Caco-2 (cell line): ENCODE measurements at regions not wholly inside any gene's neighbourhood (a gene's known extent, or its start where the extent isn't known, plus 50 kb on each side); places are given as distances from the start of the nearest gene placed in this dataset.

Experiments used
- BruUV-seq: library from RNA; stranded (reverse); fragments of 400-500 nt; replicated peaks from 2 replicates; lab custom pipeline; 2021; lab: Mats Ljungman, UMichigan
- CTCF ChIA-PET: fragments of 300-600 bp; sonication (Branson Sonifier 250); formaldehyde crosslinking; loops from one replicate; lab custom pipeline; 2022; ENCODE audit warnings: antibody characterized with exemption; lab: Charles Lee
- POLR2A ChIA-PET: fragments of 300-600 bp; sonication (Branson Sonifier 250); formaldehyde crosslinking; loops from one replicate; lab custom pipeline; 2022; ENCODE audit warnings: antibody characterized with exemption; lab: Charles Lee
- DNase-seq, 2 experiments: peaks; one replicate each; pipeline versions ENCODE4 v3.0.0 to v3.0.0-alpha.2; 2020 to 2022
- H3K27me3 ChIP-seq: replicated peaks from 2 replicates; pipeline ENCODE4 v1.6.0; 2011; ENCODE audit warnings: low read length; ENCODE audit not compliant: control insufficient read depth, insufficient read depth
- H3K36me3 ChIP-seq: 2 replicates; pipeline ENCODE4 v1.5.1; 2011; ENCODE audit warnings: low read length; ENCODE audit not compliant: control insufficient read depth, insufficient read depth
- H3K4me1 ChIP-seq: fragments of 250-450 bp; sonication (Bioruptor Pico); 2 replicates; pipeline ENCODE4 v1.5.1; 2020; ENCODE audit warnings: mild to moderate bottlenecking
- H3K4me3 ChIP-seq: 2 replicates; pipeline ENCODE4 v1.5.1; 2011; ENCODE audit warnings: low read depth, mild to moderate bottlenecking, control low read depth, low read length
- H3K9me3 ChIP-seq: fragments of 250-450 bp; sonication (Bioruptor Pico); 2 replicates; pipeline ENCODE4 v1.5.1; 2020; ENCODE audit warnings: mild to moderate bottlenecking, moderate library complexity
- H3K27ac Mint-ChIP-seq: one replicate; pipeline ENCODE4 v1.8.0; 2022; ENCODE audit warnings: mixed read lengths; ENCODE audit not compliant: unreplicated experiment
- H3K27me3 Mint-ChIP-seq: one replicate; pipeline ENCODE4 v1.8.0; 2022; ENCODE audit warnings: mixed read lengths; ENCODE audit not compliant: insufficient read depth, unreplicated experiment
- H3K36me3 Mint-ChIP-seq: one replicate; pipeline ENCODE4 v1.8.0; 2022; ENCODE audit warnings: mild to moderate bottlenecking, mixed read lengths; ENCODE audit not compliant: insufficient read depth, unreplicated experiment
- H3K4me1 Mint-ChIP-seq: one replicate; pipeline ENCODE4 v1.8.0; 2022; ENCODE audit warnings: low read depth, mixed read lengths; ENCODE audit not compliant: unreplicated experiment
- H3K4me3 Mint-ChIP-seq: one replicate; pipeline ENCODE4 v1.8.0; 2022; ENCODE audit warnings: mild to moderate bottlenecking, moderate library complexity, mixed read lengths; ENCODE audit not compliant: unreplicated experiment
- H3K9me3 Mint-ChIP-seq: one replicate; pipeline ENCODE4 v1.8.0; 2022; ENCODE audit warnings: mixed read lengths; ENCODE audit not compliant: unreplicated experiment
- intact Hi-C: fragments of 100-400 bp; cut with micrococcal nuclease; formaldehyde crosslinking; loops from one replicate; pipeline ENCODE4 v1.10.0; 2022; ENCODE audit not compliant: unreplicated experiment
- TF ChIP-seq, protein P1 (sequence below), 2 experiments: fragments of 200-600 bp in 1 of 2; IDR thresholded peaks; 1 replicate in 1 of 2; 2 replicates in 1 of 2; pipeline versions ENCODE4 v1.5.1 to v1.8.0; 2011 to 2022; ENCODE audit warnings: antibody characterized with exemption in 1 of 2, control low read depth in 1 of 2, inconsistent platforms in 1 of 2, low read depth in 1 of 2, low read length in 1 of 2, mild to moderate bottlenecking in 1 of 2, moderate library complexity in 1 of 2; ENCODE audit not compliant: insufficient read depth in 1 of 2, severe bottlenecking in 1 of 2, unreplicated experiment in 1 of 2

DNA sequence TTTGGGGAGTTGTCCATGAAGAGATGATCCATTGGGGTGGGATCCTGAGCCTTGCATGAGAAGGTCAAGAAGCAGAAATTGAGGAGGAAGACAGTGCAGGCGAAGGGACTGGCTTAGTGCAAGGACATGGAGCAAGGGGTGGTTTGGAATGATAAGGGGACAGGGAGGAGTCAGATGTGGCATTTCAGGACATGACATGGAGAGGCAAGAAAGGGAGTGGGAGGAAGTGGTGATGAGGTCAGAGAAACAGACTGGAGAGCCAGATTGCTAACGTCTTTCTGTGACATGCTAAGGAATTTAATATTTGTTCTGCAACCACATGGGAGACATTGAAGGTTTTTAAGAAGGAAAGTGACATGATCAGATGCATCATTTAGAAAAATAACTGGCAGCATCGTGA is 346.8 kb upstream of the FMN2 start:
- H3K27me3 Mint-ChIP-seq: peaks cover 2% of the 10 kb centered on the region
- no peaks in the 10 kb centered on the region for H3K4me1 Mint-ChIP-seq
- Histone ChIP-seq H3K27me3 (no peaks in the 10 kb centered on the region), H3K36me3 (no peaks in the 10 kb centered on the region), H3K4me3 (no peak overlapping the region), H3K4me1 (no peaks in the 10 kb centered on the region), H3K9me3 (no peaks in the 10 kb centered on the region)
- POLR2A ChIA-PET: no interaction called here
- H3K36me3 Mint-ChIP-seq: no peaks in the 10 kb centered on the region
- no peak overlapping the region for H3K4me3 Mint-ChIP-seq
- DNase-seq: no peak
- TF ChIP-seq, protein P1, sequence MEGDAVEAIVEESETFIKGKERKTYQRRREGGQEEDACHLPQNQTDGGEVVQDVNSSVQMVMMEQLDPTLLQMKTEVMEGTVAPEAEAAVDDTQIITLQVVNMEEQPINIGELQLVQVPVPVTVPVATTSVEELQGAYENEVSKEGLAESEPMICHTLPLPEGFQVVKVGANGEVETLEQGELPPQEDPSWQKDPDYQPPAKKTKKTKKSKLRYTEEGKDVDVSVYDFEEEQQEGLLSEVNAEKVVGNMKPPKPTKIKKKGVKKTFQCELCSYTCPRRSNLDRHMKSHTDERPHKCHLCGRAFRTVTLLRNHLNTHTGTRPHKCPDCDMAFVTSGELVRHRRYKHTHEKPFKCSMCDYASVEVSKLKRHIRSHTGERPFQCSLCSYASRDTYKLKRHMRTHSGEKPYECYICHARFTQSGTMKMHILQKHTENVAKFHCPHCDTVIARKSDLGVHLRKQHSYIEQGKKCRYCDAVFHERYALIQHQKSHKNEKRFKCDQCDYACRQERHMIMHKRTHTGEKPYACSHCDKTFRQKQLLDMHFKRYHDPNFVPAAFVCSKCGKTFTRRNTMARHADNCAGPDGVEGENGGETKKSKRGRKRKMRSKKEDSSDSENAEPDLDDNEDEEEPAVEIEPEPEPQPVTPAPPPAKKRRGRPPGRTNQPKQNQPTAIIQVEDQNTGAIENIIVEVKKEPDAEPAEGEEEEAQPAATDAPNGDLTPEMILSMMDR (IDR thresholded peaks at IDR 0.05; ENCODE audit: insufficient read depth in 1 of 2, low read depth in 1 of 2, low read length in 1 of 2, severe bottlenecking in 1 of 2, unreplicated experiment in 1 of 2): no peak
- H3K9me3 Mint-ChIP-seq: no peaks in the 10 kb centered on the region
- CTCF ChIA-PET: no interaction called here
- intact Hi-C loops: no loop called here
- H3K27ac Mint-ChIP-seq: no peak overlapping the region
- BruUV-seq: no TSS peak

DNA sequence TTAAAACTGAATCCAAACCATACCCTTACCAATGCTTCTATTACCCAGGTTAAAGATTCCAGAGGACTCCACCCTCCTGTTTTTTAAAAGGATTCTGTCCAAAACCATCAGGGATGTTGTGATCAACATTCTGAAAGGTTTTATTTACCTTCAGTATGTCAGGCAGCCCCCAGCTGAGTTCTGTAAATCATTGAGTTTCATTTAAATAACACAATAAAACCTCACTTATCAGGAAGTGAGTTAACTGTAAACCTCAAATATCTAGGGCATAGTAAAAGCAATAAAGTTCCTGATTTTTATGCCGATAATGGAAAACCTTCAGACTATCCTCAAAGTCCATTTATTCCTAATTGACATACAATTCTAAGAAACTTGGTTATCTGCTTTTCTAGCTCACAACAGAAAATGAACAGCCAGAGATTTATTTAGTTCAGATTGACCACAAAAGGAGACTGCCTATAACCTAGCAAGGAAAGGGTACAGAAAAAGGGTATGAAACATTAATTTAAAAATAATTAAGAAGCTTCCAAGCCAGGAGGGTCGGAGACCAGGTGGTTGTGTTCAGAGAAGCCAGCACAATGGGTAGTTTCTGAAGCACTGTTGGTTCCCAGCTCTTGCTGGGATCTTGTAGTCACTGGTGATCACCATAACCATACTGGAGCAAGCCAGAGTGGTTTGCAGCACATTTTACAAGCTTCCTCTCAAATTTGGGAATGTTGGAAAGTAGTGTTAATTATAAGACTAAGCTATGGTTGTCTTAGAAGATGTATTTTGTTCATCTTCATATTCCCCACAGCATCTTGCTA is 336.4 kb upstream of the FMN2 start:
- no peaks in the 10 kb centered on the region for H3K36me3 Mint-ChIP-seq
- Histone ChIP-seq H3K36me3 (no peaks in the 10 kb centered on the region), H3K4me3 (no peak overlapping the region), H3K27me3 (no peaks in the 10 kb centered on the region), H3K4me1 (no peaks in the 10 kb centered on the region), H3K9me3 (no peaks in the 10 kb centered on the region)
- POLR2A ChIA-PET: no interaction called here
- intact Hi-C loops: no loop called here
- H3K27ac Mint-ChIP-seq: no peak overlapping the region
- no peaks in the 10 kb centered on the region for H3K4me1 Mint-ChIP-seq
- H3K4me3 Mint-ChIP-seq: no peak overlapping the region
- no peaks in the 10 kb centered on the region for H3K27me3 Mint-ChIP-seq
- BruUV-seq: no TSS peak
- TF ChIP-seq, protein P1 (IDR thresholded peaks at IDR 0.05; ENCODE audit: insufficient read depth in 1 of 2, low read depth in 1 of 2, low read length in 1 of 2, severe bottlenecking in 1 of 2, unreplicated experiment in 1 of 2): no peak
- CTCF ChIA-PET: no interaction called here
- H3K9me3 Mint-ChIP-seq: no peaks in the 10 kb centered on the region
- DNase-seq: no peak

DNA sequence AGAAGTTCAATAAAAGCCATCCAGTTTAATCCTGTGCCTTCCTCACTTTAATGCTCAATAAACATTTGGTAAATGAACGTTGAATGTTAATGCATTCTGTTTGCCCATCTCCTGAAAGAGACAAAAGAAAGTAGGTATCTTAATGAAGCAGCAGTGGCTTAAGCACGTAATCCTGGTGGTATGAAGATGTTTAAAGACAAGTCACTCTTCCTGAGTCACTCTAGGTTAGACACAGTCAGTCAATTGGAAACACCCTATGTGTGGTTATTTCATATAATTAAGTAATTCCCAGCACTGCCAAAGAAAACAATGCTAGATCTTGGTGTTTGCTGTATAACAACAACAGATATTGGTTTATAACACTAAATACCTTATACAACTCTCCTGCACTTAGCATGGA is 334.0 kb upstream of the FMN2 start:
- DNase-seq: no peak
- POLR2A ChIA-PET: no interaction called here
- H3K27me3 Mint-ChIP-seq: peaks cover 4% of the 10 kb centered on the region
- Histone ChIP-seq H3K36me3 (no peaks in the 10 kb centered on the region), H3K9me3 (no peaks in the 10 kb centered on the region), H3K4me3 (no peak overlapping the region), H3K27me3 (no peaks in the 10 kb centered on the region), H3K4me1 (no peaks in the 10 kb centered on the region)
- TF ChIP-seq, protein P1 (IDR thresholded peaks at IDR 0.05; ENCODE audit: insufficient read depth in 1 of 2, low read depth in 1 of 2, low read length in 1 of 2, severe bottlenecking in 1 of 2, unreplicated experiment in 1 of 2): no peak
- H3K9me3 Mint-ChIP-seq: no peaks in the 10 kb centered on the region
- H3K36me3 Mint-ChIP-seq: no peaks in the 10 kb centered on the region
- no peak overlapping the region for H3K27ac Mint-ChIP-seq
- no TSS peak for BruUV-seq
- H3K4me3 Mint-ChIP-seq: no peak overlapping the region
- CTCF ChIA-PET: no interaction called here
- intact Hi-C loops: no loop called here
- H3K4me1 Mint-ChIP-seq: no peaks in the 10 kb centered on the region
